AG08396 (cell line): ENCODE measurements at regions not wholly inside any gene's neighbourhood (a gene's known extent, or its start where the extent isn't known, plus 50 kb on each side); places are given as distances from the start of the nearest gene placed in this dataset.

Experiments used
- DNase-seq: peaks from one replicate; pipeline ENCODE4 v3.0.0; 2012; ENCODE audit warnings: low spot score, mixed read lengths

DNA sequence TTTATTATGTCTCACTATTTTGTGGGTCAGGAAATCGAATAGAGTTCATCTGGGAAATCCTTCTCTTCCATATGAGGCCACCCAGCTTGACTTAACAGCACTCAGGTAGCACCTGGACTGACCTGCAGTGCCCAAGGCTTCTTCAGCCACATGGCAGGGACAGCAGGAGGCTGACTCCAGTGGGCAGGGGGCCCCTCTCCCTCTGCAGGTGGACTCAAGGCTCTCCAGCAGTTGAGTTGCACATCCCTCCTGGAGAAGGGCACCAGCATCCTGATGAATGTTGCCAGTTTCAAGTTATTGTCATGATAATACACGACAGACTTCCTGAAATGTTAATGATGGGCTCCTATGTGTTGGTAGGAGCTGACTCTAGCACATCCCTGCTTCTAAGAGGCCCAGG is 338.1 kb upstream of the RAB6C start:
- DNase-seq, result no peak

DNA sequence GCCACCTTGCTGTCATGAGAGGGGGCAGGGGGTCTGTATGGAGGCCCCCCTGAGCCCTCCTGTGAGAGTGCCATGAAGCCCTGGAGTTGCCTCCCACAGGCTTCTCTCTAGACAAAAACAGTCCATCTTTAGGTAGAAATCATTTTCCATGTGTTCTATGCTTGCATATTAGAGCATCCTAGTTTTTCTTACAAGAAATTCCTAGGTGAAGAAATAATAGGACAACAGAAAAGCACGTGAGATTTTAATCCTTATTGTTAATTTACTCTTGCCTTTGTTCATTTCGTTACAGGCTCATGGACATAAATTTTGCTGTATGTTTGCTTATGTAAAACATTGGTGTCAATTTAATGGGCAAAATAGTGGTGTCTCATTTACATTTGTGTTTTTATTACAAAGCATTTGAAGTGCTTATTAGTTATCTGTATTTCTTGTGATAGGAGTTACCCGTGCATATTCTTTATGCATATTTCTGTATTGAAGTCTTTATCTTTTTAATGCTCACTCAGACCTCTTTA is 336.9 kb upstream of the RAB6C start:
- no peak for DNase-seq

DNA sequence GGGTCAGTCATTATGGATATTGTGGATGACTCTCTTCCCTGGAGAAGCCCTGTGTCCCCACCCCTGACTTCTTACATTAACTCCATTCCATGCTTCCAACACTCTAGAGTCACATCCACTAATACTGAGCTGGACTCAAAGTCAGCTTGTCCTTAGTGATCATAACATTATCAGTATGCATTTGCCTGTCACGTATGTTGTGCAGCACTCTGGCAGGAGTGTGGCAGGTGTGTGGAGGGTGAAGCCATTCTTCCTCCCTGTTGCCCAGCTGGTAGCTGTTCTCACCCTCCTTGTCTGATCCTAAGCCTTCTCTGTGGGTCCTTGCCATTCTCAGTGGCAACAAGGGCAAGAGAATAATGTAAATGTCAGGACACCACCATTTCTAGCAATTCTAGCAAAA is 334.1 kb upstream of the RAB6C start:
- DNase-seq, result no peak

DNA sequence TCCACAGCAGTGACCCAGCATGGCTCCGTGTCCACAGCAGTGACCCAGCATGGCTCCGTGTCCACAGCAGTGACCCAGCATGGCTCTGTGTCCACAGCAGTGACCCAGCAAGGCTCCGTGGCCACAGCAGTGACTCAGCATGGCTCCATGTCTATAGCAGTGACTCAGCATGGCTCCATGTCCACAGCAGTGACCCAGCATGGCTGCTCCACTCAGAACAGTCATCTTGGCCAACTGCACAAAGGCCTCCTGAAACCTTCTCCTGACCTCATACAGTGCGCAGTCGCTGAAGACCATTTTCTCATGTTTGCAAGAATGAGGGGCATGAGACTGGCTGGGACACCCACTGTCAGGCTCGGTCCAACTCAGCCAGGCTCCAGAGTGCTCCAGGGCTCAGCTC is 333.4 kb upstream of the RAB6C start:
- no peak for DNase-seq

DNA sequence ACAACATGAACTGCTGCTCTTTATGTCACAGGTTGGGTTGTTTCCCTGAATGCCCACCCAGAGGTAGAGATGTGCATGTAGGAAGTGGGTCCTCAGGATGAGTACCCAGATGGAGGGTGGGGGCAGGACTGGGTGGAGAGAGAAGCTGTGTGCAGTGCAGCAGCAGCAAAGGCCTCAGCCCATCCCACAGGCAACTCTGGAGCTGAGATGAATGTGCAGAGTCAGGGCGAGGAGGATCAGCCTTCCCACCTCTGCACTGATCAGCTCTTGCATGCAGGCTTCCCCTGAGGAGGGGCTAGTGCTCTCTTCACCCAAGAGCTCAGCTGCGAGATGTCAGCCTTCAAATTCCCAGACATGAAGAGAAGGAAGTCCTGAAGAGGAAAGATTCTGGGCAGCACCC is 326.2 kb upstream of the RAB6C start:
- DNase-seq, result no peak

DNA sequence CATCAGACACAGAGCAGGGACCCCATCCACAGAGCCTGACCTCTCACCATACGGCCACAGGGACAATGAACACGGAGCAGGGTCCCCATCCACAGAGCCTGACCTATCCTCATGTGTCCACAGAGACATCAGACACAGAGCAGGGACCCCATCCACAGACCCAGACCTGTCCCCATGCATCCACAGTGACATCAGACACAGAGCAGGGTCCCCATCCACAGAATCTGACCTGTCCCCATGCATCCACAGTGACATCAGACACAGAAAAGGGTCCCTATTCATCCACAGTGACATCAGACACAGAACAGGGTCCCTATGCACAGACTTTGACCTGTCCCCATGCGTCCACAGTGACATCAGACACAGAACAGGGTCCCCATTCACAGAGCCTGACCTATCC is 325.1 kb upstream of the RAB6C start:
- DNase-seq, result no peak

DNA sequence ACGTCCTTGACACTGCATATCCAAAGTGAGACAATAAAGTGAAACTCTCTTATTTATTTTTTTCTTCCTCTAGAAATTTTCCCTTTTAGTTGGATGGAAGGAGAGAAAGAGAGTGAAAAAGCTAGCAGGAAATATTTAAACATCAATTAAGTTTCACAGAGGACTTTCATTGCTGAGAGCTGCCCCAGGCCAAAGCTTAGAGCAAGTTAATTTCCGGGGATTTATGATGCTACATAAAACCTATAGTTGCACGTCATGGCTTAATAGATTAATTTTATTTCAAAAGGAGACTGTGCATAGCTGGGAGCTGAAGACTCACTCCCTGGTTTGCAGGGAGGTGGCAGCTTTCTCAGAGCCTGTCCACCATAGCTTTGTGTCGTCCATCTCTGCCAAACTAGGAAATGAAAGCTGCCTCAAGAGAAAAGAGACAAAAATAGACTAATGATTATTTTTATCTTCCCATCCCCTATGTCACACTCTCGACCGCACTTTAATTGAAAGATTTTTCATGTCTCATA is 323.3 kb upstream of the RAB6C start:
- no peak for DNase-seq

DNA sequence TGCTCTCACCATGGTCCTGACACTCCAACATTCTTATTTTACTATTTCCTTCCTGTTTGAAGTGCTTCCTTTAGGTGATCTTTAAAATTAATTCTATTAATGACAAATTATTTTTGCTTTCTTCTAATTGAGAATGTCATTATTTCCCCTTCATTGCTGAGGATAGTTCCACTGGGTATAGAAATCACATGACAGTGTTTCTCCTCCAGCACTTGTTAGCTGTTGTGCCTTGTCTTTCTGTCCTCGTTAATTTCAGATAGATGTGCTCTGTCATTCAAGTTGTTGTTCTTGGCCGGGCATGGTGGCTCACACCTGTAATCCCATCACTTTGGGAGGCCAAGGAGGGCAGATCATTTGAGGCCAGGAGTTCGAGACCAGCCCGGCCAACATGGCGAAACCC is 321.0 kb upstream of the RAB6C start:
- DNase-seq, result no peak

DNA sequence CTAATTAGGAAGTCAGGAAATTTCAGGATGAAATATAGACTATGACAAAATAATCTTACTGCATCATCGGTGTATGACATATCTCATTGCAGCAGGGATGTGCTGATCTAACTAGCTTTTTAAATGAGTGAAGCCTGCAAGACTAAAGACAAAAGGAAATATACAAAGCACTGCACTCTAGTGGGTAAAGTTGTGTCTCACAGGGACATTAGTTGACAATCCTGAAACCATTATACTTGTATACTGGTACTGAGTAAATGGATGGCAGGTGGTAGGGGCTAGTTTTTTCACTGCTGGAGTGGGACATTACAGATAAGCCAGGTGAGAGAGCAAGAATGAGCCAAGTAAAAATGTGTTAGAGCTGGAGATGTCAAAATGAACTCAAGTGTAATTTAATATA is 317.5 kb upstream of the RAB6C start:
- no peak for DNase-seq

DNA sequence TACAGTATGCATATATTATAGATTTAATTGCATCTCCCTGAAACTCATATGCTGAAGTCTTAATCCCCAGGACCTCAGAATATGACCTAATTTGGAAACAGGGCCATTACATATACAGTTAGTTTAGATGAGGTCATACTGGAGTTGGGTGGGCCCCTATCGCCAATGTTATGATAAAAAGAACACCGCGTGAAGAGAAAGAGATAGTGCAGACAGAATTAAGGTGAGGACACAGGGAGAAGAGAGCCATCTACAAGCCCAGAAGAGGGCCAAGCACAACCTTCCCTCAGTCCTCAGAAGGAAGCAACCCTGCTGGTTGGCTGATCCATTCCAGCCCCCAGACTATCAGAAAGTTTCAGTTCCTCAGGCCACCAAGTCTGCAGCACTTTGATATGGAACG is 311.9 kb upstream of the RAB6C start:
- DNase-seq, result no peak

DNA sequence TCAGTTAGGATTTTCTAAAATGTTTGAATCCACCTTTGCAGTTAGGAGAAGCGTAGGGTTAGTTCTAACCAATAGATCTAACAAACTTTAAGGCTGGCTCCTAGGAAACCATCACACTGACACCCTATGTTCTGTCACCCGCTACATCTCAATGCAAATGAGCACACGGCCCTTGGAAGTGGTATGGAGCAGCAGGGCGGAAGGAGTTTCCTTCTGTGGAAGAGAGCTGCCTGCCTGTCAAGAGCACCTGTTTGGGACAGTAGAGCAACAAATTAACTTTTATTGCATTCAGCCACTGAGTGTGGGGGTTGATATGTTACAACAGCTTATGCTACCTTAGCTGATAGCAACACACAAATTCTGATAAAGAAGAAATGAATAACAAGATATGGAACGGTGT is 306.9 kb upstream of the RAB6C start:
- no peak for DNase-seq

DNA sequence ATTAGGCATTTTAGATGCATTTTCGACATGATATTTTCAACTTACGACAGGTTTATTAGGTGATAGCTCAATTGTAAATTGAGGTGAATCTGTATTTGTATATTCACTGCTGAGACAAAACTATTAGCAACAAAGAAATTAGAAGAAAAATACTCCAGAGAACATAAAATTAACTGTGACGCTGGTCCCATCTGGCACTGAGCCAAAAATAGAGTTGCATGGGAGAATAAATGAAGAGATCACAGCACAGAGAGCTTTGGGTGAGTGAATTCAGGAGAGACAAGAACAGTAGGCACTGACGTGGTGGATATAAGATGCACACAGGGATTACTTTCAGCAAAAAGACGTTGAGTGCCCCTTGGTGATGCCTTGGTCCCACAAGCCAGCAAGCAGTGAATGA is 306.2 kb upstream of the RAB6C start:
- no peak for DNase-seq

DNA sequence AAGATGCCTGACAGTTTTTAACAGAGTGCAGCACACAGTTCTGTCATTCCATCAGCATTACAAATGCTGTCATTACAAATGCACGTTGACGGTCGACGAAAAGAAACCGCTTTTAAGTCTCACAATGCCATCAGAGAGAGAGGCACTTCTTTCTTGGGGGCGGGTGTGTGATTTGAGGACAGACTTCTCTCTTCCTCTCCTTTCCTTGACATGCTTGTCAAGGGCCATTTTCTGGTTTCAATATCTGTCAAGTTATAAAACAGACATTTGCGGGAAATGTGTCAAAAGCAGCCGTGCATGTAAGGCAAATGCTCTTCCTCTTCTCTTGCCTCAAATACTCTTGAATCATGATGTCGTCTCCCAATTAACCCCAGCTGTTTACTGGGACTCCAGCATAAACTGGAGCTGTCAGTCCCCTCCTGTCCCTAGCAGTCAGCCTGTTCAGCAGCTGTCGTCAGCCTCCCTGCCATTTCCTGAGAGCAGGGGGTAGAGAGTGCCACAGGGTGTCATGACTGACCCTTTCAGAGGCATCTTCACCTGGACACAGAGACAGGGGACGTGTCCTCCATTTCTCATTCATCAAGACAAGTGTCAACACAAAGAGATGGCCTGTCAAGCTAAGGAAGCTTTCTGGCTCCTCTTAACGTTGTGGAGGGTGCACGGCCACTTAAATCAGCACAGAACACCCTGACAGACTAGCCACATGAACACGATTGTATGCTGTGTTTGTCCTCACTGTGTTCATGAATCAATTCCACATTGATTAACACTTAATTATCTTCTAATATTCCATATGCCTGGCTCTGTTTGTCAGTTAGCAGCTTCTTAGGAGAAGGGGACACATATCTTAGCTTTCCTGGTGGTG is 305.4 kb upstream of the RAB6C start:
- no peak for DNase-seq

DNA sequence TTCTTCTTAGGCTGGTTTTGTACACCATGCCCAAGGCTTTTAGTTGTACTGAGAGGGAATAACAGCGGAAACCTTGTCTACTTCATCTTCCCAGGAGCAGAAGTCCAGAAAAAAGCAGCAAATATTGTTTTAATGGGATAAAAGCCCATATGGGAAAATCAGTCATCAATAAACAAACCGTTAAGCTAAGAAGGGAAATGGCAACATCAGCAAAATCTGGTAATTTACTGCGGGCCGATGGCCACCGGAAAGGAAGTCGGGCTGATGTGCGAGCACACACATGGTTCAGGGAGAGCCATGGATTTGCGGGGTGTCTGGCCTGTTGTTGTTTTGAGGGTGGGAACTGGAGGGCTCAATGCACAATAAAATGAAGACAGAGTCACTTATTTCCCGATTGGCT is 300.7 kb upstream of the RAB6C start:
- no peak for DNase-seq

DNA sequence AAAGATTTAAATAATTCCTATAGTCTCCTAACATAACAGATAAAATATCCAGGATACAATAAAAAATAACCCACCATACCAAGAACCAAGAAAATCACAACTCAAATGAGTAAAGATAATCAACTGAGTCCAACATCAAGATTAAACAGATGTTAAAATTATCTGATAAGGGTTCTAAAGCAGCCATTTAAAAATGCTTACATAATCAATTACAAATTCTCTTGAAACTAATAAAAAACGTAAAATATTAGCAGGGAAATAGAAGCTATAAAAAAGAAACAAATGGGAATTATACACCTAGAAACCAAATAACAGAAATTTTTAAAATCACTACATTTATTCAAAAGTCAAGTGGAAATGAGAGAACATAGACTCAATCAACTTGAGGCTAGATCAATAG is 297.7 kb upstream of the RAB6C start:
- DNase-seq, result no peak

DNA sequence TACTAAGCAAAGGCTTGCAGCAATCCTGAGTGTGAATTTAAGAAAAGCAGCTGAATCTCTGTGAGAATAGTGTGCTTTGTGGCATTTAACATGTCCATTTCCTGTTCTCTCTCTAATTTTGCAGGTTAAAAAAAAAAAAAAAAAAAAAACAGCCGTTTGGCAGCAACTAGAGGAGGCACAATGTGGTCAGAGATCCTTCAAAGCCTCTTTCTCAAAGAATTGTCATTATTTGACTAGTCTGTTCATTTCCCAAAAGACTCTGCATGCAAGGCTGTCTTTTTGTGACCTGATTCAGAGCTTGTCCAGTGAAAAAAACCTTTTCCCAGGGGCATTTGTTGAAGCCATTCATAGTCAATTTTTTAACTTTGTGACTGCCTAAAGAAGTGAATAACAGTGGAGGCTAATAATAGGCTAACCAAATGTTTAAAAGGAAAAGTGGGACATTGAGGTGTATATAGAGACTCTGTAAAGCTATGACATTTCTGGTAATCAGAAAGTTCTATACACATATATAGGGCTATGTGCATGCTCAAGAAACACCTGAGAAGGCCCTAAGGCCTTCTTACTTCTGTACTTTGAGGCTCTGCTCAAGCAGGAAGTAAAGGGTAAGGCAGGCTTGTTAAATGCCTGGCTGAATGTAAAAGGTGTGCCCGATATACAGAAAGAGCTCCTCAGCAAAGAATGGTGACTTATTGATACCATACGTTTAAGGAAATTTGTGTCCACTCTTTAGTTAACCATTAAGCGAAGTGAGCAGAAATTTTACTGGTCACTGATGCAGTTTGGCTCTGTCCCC is 289.6 kb upstream of the RAB6C start:
- no peak for DNase-seq

DNA sequence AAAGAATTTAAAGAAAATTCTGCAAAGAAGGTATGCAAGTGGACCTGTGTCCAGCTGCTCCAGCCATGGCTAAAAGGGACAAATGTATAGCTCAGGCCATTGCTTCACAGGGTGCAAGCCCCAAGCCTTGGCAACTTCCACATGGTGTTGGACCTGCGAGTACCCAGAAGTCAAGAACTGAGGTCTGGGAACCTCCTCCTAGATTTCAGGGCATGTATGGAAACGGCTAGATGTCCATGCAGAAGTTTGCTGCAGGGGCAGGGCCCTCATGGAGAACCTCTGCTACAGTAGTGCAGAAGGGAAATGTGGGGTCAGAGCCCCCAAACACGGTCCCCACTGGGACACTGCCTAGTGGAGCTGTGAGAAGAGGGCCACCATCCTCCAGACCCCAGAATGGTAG is 284.0 kb upstream of the RAB6C start:
- DNase-seq, result no peak

DNA sequence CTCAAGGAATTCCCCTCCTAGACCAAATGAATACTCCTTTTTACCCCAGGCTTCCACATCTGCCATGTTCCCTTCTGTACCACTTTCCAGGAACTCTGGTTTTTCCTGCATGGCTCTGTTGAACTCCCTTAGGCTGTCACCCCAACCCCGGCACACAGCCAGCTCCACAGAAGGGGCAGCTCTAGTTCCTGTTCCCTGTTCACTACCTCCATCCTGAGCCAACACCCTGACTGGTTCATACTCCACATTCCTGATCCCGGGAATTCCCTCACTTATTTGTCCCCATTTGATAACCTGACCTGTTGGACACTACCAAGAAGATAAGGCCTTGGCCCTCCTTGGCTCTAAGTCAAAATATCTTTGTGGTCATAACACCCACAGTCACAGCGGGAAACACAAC is 280.9 kb upstream of the RAB6C start:
- DNase-seq, result no peak

DNA sequence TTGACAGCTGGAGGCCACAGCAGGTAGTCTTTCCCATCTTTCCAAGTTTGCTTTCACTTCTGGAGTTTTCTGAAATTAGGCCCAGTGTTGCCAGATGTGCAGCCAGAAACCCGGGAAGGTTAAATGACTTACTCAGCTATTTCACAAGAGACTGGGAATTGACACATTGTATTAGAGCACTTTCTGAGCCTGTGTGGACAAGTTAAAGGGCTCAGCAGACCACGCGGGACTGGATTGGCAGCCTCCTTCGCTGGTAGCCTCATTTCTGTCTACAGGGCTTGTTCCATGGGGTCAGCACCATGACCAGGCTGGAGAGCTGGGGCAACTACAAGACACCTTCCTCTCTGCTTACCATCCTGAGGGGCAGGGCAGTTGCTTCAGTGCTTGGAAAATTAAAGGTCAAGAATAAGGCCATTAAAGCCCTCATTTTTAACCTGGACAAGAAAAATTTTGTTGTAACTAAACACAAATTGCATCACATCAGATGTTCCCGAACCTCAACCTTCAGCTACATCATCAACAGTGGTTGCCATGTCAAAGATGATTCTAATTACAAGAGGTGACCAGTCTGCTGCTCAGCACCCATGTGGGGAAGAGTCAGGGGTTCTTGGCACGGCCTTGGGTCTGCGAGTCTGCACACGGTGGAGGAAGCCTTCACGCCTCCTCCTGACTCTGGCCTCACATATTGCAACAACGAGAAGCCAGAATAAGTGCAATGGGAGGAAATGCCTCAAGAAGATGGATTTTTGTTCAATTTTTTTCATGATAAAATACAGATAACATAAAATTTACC is 279.5 kb upstream of the RAB6C start:
- DNase-seq, result no peak

DNA sequence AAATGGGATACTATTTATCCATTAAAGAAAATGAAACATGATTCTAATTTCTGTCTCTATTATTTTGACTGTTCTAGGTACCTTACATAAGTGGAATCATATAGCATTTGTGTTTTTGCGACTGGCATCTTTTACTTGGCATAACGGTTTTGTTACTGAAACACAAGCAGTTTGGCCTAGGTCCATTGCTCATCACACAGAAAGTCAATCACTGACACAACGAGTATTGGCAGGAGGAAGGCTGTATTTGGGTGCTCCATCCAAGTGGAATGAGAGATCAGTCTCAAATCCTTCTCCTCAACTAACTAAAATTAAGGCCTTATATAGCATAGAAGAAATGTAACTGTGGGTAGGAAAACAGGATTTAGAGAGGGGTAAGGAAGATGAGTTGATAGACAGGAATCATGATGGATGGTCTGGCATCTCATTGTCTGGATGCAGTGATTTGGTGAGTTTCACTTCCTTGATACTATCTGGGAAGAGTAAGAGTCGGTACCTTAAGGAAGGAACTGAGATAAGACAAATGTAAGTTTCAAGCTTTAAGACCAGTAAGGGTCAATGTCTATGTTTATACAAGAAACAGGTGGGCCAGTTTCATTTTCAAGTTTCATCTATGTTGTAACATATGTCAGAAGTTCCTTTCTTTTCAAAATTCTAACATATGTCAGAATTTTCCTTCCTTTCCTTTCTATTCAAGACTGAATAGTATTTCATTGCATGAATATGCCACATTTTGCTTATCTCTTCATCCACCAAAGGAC is 276.9 kb upstream of the RAB6C start:
- no peak for DNase-seq

DNA sequence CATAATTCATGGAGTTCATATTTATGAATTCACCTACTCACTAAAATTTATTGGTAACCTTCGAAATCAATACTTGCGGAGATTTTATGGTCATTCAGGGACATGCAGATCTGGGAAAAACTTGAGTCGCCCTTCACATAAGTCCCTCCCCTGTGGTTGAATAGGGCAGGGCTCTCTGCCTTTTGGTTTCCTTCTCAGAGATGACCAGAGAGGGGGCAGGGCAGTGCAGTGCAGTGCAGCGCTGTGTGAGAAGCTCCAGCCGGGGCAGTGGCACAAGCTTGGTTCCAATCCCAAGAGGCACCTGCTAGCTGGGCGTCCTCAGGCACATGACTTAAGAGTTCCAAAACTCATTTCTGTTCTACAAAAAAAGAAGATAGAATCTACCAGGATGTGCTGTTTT is 274.4 kb upstream of the RAB6C start:
- no peak for DNase-seq

DNA sequence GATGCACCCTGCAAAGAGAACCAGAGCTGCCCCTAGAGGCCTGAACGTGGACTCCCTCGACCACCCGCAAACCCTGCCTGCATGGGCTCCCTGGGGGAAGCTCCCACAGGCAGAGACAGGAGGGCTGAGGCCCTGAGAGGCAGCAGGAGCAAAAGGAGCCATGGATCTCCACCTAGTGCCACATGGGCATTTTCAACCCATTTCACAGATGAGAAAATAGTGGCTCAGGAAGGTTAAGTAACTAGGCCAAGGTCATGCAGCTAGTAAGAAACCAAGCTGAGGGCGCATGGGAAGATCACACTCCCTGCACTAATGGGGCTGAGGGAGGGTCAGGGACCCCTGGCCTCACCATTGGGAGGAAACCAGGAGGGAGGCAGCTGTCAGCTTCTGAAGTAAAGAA is 271.7 kb upstream of the RAB6C start:
- DNase-seq, result no peak
